Nephron (organoid): ENCODE measurements at regions not wholly inside any gene's neighbourhood (a gene's known extent, or its start where the extent isn't known, plus 50 kb on each side); places are given as distances from the start of the nearest gene placed in this dataset.

ENCODE experiments used
- H3K27ac Mint-ChIP-seq, 3 experiments: 2 replicates each; pipeline ENCODE4 v1.8.0; 2020; ENCODE audit warnings: mixed read lengths in 3 of 3, mild to moderate bottlenecking in 2 of 3, moderate library complexity in 1 of 3
- H3K27me3 Mint-ChIP-seq: 2 replicates; pipeline ENCODE4 v1.8.0; 2021; ENCODE audit warnings: low read depth, mild to moderate bottlenecking, moderate library complexity, mixed read lengths
- H3K36me3 Mint-ChIP-seq: 2 replicates; pipeline ENCODE4 v1.8.0; 2020; ENCODE audit warnings: low read depth, mixed read lengths
- H3K4me1 Mint-ChIP-seq: 2 replicates; pipeline ENCODE4 v1.8.0; 2020; ENCODE audit warnings: mixed read lengths
- H3K4me3 Mint-ChIP-seq, 3 experiments: 2 replicates each; pipeline ENCODE4 v1.8.0; 2020; ENCODE audit warnings: mild to moderate bottlenecking in 3 of 3, mixed read lengths in 3 of 3, moderate library complexity in 2 of 3
- H3K9me3 Mint-ChIP-seq: 2 replicates; pipeline ENCODE4 v1.8.0; 2020; ENCODE audit warnings: mixed read lengths
- CTCF ChIP-seq, 3 experiments: fragments of 200-600 bp; sonication (generic); IDR thresholded peaks; one replicate each; pipeline ENCODE4 v1.5.0; 2021; ENCODE audit warnings: antibody characterized with exemption in 3 of 3; ENCODE audit not compliant: unreplicated experiment in 3 of 3

- H3K9me3 Mint-ChIP-seq = peaks cover 15% of the 10 kb centered on the region
- no peak for TF ChIP-seq CTCF (IDR thresholded peaks at IDR 0.05; ENCODE audit: unreplicated experiment in 3 of 3)
- H3K36me3 Mint-ChIP-seq = peaks cover 3% of the 10 kb centered on the region
- no peaks in the 10 kb centered on the region for H3K27me3 Mint-ChIP-seq
- no peak overlapping the region for H3K4me3 Mint-ChIP-seq
- H3K27ac Mint-ChIP-seq = peak overlapping the region in 1 of 3 experiments; percentile 75
- H3K4me1 Mint-ChIP-seq = peaks cover 20% of the 10 kb centered on the region
Measured at GRCh38 chr6:74867291-74867690, 338.6 kb downstream of the COL12A1 start.

GRCh38 chr6:74863968-74864367 lies 341.9 kb downstream of the COL12A1 start:
- no peak for TF ChIP-seq CTCF (IDR thresholded peaks at IDR 0.05; ENCODE audit: unreplicated experiment in 3 of 3)
- Mint-ChIP-seq H3K4me3 (no peak overlapping the region), H3K27me3 (no peaks in the 10 kb centered on the region), H3K36me3 (no peaks in the 10 kb centered on the region), H3K4me1 (peaks cover 14% of the 10 kb centered on the region), H3K9me3 (peaks cover 2% of the 10 kb centered on the region), H3K27ac (peak overlapping the region; percentile 66 to 92 (median 81))

GRCh38 chr6:74860456-74860855 lies 345.4 kb downstream of the COL12A1 start:
- Mint-ChIP-seq H3K36me3 (no peaks in the 10 kb centered on the region), H3K9me3 (no peaks in the 10 kb centered on the region), H3K27ac (no peak overlapping the region), H3K4me3 (no peak overlapping the region), H3K4me1 (peaks cover 14% of the 10 kb centered on the region), H3K27me3 (no peaks in the 10 kb centered on the region)
- TF ChIP-seq CTCF (IDR thresholded peaks at IDR 0.05; ENCODE audit: unreplicated experiment in 3 of 3) = no peak

GRCh38 chr6:74857157-74857556 lies 348.7 kb downstream of the COL12A1 start:
- H3K27ac Mint-ChIP-seq = no peak overlapping the region
- H3K9me3 Mint-ChIP-seq = no peaks in the 10 kb centered on the region
- no peak overlapping the region for H3K4me3 Mint-ChIP-seq
- TF ChIP-seq CTCF (IDR thresholded peaks at IDR 0.05; ENCODE audit: unreplicated experiment in 3 of 3) = no peak
- H3K4me1 Mint-ChIP-seq = no peaks in the 10 kb centered on the region
- H3K27me3 Mint-ChIP-seq = no peaks in the 10 kb centered on the region
- H3K36me3 Mint-ChIP-seq = no peaks in the 10 kb centered on the region

GRCh38 chr6:74853991-74854390 lies 351.9 kb downstream of the COL12A1 start:
- no peaks in the 10 kb centered on the region for H3K36me3 Mint-ChIP-seq
- H3K27me3 Mint-ChIP-seq = no peaks in the 10 kb centered on the region
- H3K4me3 Mint-ChIP-seq = no peak overlapping the region
- no peaks in the 10 kb centered on the region for H3K4me1 Mint-ChIP-seq
- no peaks in the 10 kb centered on the region for H3K9me3 Mint-ChIP-seq
- no peak overlapping the region for H3K27ac Mint-ChIP-seq
- TF ChIP-seq CTCF (IDR thresholded peaks at IDR 0.05; ENCODE audit: unreplicated experiment in 3 of 3) = no peak

GRCh38 chr6:74851596-74851995 lies 354.3 kb downstream of the COL12A1 start:
- Mint-ChIP-seq H3K36me3 (no peaks in the 10 kb centered on the region), H3K27ac (no peak overlapping the region), H3K4me3 (no peak overlapping the region), H3K4me1 (no peaks in the 10 kb centered on the region), H3K9me3 (no peaks in the 10 kb centered on the region), H3K27me3 (no peaks in the 10 kb centered on the region)
- TF ChIP-seq CTCF (IDR thresholded peaks at IDR 0.05; ENCODE audit: unreplicated experiment in 3 of 3) = no peak
